ENCODE measurements at regions not wholly inside any gene's neighbourhood (a gene's known extent, or its start where the extent isn't known, plus 50 kb on each side); places are given as distances from the start of the nearest gene placed in this dataset.

DNA sequence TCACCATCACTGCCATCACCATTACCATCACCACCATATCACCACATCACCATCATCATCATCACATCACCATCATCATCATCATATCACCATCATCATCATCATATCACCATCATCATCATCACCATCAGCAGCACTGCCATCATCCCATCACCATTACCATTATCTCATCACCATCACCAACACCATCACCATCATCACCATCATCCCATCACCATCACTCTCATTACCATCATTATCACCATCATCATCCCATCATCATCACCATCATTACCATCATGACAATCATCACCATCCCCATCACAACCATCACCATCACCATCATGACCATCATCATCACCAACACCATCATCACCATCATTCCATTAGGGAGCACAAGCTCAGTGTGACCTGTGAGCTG lies 318.0 kb downstream of the ADGRD1 start (continued):
- TF ChIP-seq, protein P1, sequence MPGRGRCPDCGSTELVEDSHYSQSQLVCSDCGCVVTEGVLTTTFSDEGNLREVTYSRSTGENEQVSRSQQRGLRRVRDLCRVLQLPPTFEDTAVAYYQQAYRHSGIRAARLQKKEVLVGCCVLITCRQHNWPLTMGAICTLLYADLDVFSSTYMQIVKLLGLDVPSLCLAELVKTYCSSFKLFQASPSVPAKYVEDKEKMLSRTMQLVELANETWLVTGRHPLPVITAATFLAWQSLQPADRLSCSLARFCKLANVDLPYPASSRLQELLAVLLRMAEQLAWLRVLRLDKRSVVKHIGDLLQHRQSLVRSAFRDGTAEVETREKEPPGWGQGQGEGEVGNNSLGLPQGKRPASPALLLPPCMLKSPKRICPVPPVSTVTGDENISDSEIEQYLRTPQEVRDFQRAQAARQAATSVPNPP (IDR thresholded peaks at IDR 0.05; ENCODE audit: borderline replicate concordance, insufficient read depth, insufficient read length): no peak
- TF ChIP-seq, protein P2, sequence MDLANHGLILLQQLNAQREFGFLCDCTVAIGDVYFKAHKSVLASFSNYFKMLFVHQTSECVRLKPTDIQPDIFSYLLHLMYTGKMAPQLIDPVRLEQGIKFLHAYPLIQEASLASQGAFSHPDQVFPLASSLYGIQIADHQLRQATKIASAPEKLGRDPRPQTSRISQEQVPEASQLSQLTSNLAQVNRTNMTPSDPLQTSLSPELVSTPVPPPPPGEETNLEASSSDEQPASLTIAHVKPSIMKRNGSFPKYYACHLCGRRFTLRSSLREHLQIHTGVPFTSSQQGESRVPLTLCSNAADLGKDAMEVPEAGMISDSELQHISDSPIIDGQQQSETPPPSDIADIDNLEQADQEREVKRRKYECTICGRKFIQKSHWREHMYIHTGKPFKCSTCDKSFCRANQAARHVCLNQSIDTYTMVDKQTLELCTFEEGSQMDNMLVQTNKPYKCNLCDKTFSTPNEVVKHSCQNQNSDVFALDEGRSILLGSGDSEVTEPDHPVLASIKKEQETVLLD (IDR thresholded peaks at IDR 0.05): peak; percentile 33; the same call in 1 of the 2 replicates
- TF ChIP-seq, protein P3, sequence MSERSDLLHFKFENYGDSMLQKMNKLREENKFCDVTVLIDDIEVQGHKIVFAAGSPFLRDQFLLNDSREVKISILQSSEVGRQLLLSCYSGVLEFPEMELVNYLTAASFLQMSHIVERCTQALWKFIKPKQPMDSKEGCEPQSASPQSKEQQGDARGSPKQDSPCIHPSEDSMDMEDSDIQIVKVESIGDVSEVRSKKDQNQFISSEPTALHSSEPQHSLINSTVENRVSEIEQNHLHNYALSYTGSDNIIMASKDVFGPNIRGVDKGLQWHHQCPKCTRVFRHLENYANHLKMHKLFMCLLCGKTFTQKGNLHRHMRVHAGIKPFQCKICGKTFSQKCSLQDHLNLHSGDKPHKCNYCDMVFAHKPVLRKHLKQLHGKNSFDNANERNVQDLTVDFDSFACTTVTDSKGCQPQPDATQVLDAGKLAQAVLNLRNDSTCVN (CRISPR knock-in tag; IDR thresholded peaks at IDR 0.05): peak; percentile 79; the same call in 1 of the 2 replicates
- no peak for TF ChIP-seq ATF1 (CRISPR knock-in tag; IDR thresholded peaks at IDR 0.05)
- TF ChIP-seq ATF1 (tag; IDR thresholded peaks at IDR 0.05): peak; percentile 29; the same call in 1 of the 2 replicates
- TF ChIP-seq ZNF584 (CRISPR knock-in tag; IDR thresholded peaks at IDR 0.05; ENCODE audit: low read depth): no peak
- peak in 1 of 2 experiments; percentile 72; a peak in 1 of 4 replicates for TF ChIP-seq HDAC1 (IDR thresholded peaks at IDR 0.05)
- TF ChIP-seq, protein P4, sequence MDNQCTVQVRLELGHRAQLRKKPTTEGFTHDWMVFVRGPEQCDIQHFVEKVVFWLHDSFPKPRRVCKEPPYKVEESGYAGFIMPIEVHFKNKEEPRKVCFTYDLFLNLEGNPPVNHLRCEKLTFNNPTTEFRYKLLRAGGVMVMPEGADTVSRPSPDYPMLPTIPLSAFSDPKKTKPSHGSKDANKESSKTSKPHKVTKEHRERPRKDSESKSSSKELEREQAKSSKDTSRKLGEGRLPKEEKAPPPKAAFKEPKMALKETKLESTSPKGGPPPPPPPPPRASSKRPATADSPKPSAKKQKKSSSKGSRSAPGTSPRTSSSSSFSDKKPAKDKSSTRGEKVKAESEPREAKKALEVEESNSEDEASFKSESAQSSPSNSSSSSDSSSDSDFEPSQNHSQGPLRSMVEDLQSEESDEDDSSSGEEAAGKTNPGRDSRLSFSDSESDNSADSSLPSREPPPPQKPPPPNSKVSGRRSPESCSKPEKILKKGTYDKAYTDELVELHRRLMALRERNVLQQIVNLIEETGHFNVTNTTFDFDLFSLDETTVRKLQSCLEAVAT (IDR thresholded peaks at IDR 0.05): peak; percentile 44 to 49; a peak in 1 of 4 replicates
- TF ChIP-seq TSC22D4 (tag; IDR thresholded peaks at IDR 0.05): 0 out of 2 replicates have a peak, but pooled peaks have one; percentile 36
- TF ChIP-seq SREBF1 (IDR thresholded peaks at IDR 0.05; ENCODE audit: borderline replicate concordance, low read depth, low read length): no peak
- TF ChIP-seq ARHGAP35 (IDR thresholded peaks at IDR 0.05; ENCODE audit: partially characterized antibody): peak; percentile 56
- TF ChIP-seq SAP30 (IDR thresholded peaks at IDR 0.05; ENCODE audit: borderline replicate concordance, insufficient read depth, low read depth, low read length, poor library complexity, severe bottlenecking): no peak
- no peak for TF ChIP-seq SMAD2 (IDR thresholded peaks at IDR 0.05; ENCODE audit: low read depth, low read length)
- no peak for TF ChIP-seq HDAC3 (IDR thresholded peaks at IDR 0.05; ENCODE audit: borderline replicate concordance, partially characterized antibody)
- TF ChIP-seq, protein P5, sequence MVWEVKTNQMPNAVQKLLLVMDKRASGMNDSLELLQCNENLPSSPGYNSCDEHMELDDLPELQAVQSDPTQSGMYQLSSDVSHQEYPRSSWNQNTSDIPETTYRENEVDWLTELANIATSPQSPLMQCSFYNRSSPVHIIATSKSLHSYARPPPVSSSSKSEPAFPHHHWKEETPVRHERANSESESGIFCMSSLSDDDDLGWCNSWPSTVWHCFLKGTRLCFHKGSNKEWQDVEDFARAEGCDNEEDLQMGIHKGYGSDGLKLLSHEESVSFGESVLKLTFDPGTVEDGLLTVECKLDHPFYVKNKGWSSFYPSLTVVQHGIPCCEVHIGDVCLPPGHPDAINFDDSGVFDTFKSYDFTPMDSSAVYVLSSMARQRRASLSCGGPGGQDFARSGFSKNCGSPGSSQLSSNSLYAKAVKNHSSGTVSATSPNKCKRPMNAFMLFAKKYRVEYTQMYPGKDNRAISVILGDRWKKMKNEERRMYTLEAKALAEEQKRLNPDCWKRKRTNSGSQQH (CRISPR knock-in tag; IDR thresholded peaks at IDR 0.05): peak; percentile 73; the same call in 1 of the 2 replicates
- TF ChIP-seq ZNF707 (CRISPR knock-in tag; conservative IDR thresholded peaks at IDR 0.05): no peak
- TF ChIP-seq, protein P6, sequence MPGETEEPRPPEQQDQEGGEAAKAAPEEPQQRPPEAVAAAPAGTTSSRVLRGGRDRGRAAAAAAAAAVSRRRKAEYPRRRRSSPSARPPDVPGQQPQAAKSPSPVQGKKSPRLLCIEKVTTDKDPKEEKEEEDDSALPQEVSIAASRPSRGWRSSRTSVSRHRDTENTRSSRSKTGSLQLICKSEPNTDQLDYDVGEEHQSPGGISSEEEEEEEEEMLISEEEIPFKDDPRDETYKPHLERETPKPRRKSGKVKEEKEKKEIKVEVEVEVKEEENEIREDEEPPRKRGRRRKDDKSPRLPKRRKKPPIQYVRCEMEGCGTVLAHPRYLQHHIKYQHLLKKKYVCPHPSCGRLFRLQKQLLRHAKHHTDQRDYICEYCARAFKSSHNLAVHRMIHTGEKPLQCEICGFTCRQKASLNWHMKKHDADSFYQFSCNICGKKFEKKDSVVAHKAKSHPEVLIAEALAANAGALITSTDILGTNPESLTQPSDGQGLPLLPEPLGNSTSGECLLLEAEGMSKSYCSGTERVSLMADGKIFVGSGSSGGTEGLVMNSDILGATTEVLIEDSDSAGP (CRISPR knock-in tag; IDR thresholded peaks at IDR 0.05): no peak
- no peak for TF ChIP-seq NFE2 (IDR thresholded peaks at IDR 0.05; ENCODE audit: low read depth)
- TF ChIP-seq SAFB2 (IDR thresholded peaks at IDR 0.05; ENCODE audit: borderline replicate concordance, low read depth, low read length, severe bottlenecking): no peak
- TF ChIP-seq CTBP1 (IDR thresholded peaks at IDR 0.05; ENCODE audit: borderline replicate concordance): peak; percentile 68; the same call in 1 of the 2 replicates
- TF ChIP-seq EHMT2 (IDR thresholded peaks at IDR 0.05): peak; percentile 70
